HG03354 (cell line): ENCODE measurements at regions not wholly inside any gene's neighbourhood (a gene's known extent, or its start where the extent isn't known, plus 50 kb on each side); places are given as distances from the start of the nearest gene placed in this dataset.
A peak's percentile ranks its signal among the peaks of the same experiment; 100 is the strongest.
"Not testable (repeated sequence)": the region's sequence is repeated elsewhere in the genome, so short reads cannot be mapped to it uniquely, and the experiment has no call there.

ENCODE experiments used
- ATAC-seq: cut with Tn5 transposase; IDR thresholded peaks from one replicate; pipeline ENCODE4 v1.9.1; 2021; ENCODE audit warnings: mild to moderate bottlenecking; ENCODE audit not compliant: unreplicated experiment, poor library complexity, severe bottlenecking

- ATAC-seq: no peak
Measured at GRCh38 chr14:48075487-48075886, 400.1 kb upstream of the MDGA2 start.

GRCh38 chr14:48052973-48053372 is 377.6 kb upstream of the MDGA2 start:
- no peak for ATAC-seq

- no peak for ATAC-seq
Measured at GRCh38 chr14:48035836-48036235, 360.4 kb upstream of the MDGA2 start.

GRCh38 chr14:48027115-48027514 is 351.7 kb upstream of the MDGA2 start:
- ATAC-seq: no peak

GRCh38 chr14:48023881-48024280 is 348.5 kb upstream of the MDGA2 start:
- no peak for ATAC-seq

- not testable (repeated sequence) for ATAC-seq
Measured at GRCh38 chr14:48011484-48011883, 336.1 kb upstream of the MDGA2 start.

- no peak for ATAC-seq
Measured at GRCh38 chr14:48008646-48009045, 333.2 kb upstream of the MDGA2 start.

- ATAC-seq: no peak
Measured at GRCh38 chr14:48005986-48006385, 330.6 kb upstream of the MDGA2 start.

- no peak for ATAC-seq
Measured at GRCh38 chr14:47993883-47994282, 318.5 kb upstream of the MDGA2 start.

GRCh38 chr14:47988175-47988574 is 312.8 kb upstream of the MDGA2 start:
- no peak for ATAC-seq

GRCh38 chr14:47978871-47979270 is 303.5 kb upstream of the MDGA2 start:
- no peak for ATAC-seq

GRCh38 chr14:47976139-47976538 is 300.7 kb upstream of the MDGA2 start:
- no peak for ATAC-seq

- no peak for ATAC-seq
Measured at GRCh38 chr14:47966076-47966810, 290.8 kb upstream of the MDGA2 start.

GRCh38 chr14:47961634-47962033 is 286.2 kb upstream of the MDGA2 start:
- ATAC-seq: no peak

GRCh38 chr14:47959740-47960139 is 284.3 kb upstream of the MDGA2 start:
- ATAC-seq: no peak

GRCh38 chr14:47949006-47949405 is 273.6 kb upstream of the MDGA2 start:
- no peak for ATAC-seq

GRCh38 chr14:47935332-47935731 is 259.9 kb upstream of the MDGA2 start:
- no peak for ATAC-seq

GRCh38 chr14:47929334-47929733 is 253.9 kb upstream of the MDGA2 start:
- ATAC-seq: peak; percentile 84

GRCh38 chr14:47921133-47921532 is 245.7 kb upstream of the MDGA2 start:
- no peak for ATAC-seq

- ATAC-seq: no peak
Measured at GRCh38 chr14:47919997-47920396, 244.6 kb upstream of the MDGA2 start.

- ATAC-seq: no peak
Measured at GRCh38 chr14:47919334-47919846, 244.0 kb upstream of the MDGA2 start.
